GM12873 (cell line): ENCODE measurements at regions not wholly inside any gene's neighbourhood (a gene's known extent, or its start where the extent isn't known, plus 50 kb on each side); places are given as distances from the start of the nearest gene placed in this dataset.

Experiments
- CTCF ChIP-seq: IDR thresholded peaks from 2 replicates; pipeline ENCODE4 v1.5.1; 2012; ENCODE audit warnings: low read depth, mild to moderate bottlenecking, moderate library complexity, low read length, control low read depth; ENCODE audit not compliant: insufficient read depth; ENCODE audit errors: missing control alignments

GRCh38 chr3:176776622-176777175, 420.6 kb downstream of the TBL1XR1 start:
- TF ChIP-seq CTCF, result no peak

- no peak for TF ChIP-seq CTCF
These were observed 427.6 kb downstream of the TBL1XR1 start for GRCh38 chr3:176769547-176770190.

GRCh38 chr3:176767385-176767784, 429.9 kb downstream of the TBL1XR1 start:
- TF ChIP-seq CTCF, result no peak

GRCh38 chr3:176766862-176767261, 430.4 kb downstream of the TBL1XR1 start:
- no peak for TF ChIP-seq CTCF

GRCh38 chr3:176765382-176765900, 431.8 kb downstream of the TBL1XR1 start:
- TF ChIP-seq CTCF, result no peak

GRCh38 chr3:176759815-176760506, 437.3 kb downstream of the TBL1XR1 start:
- no peak for TF ChIP-seq CTCF

GRCh38 chr3:176757429-176757828, 439.9 kb downstream of the TBL1XR1 start:
- no peak for TF ChIP-seq CTCF
